ENCODE measurements at regions not wholly inside any gene's neighbourhood (a gene's known extent, or its start where the extent isn't known, plus 50 kb on each side); places are given as distances from the start of the nearest gene placed in this dataset.

GRCh38 chr14:86646696-86647690 lies 1117.0 kb downstream of the FLRT2 start:
- no peak overlapping the region for H2AFZ ChIP-seq (ENCODE audit: low read depth, low read length)

GRCh38 chr14:86646125-86646524 lies 1116.2 kb downstream of the FLRT2 start:
- no peak for TF ChIP-seq MYC (IDR thresholded peaks at IDR 0.05; ENCODE audit: low read depth, low read length)
- TF ChIP-seq POLR2AphosphoS5 (IDR thresholded peaks at IDR 0.05; ENCODE audit: insufficient read depth, low read depth, low read length) = no peak
- no peak for TF ChIP-seq EZH2 (IDR thresholded peaks at IDR 0.05; ENCODE audit: borderline replicate concordance, low read depth, low read length, severe bottlenecking)
- TF ChIP-seq GATA2 (IDR thresholded peaks at IDR 0.05; ENCODE audit: insufficient read depth, insufficient read length, low read depth, low read length) = no peak
- TF ChIP-seq POLR2A (IDR thresholded peaks at IDR 0.05; ENCODE audit: low read depth, low read length) = no peak
- Histone ChIP-seq H3K36me3 (ENCODE audit: control insufficient read depth in 2 of 2, extremely low read depth in 1 of 2, insufficient read depth in 2 of 2, low read length in 2 of 2) (no peaks in the 10 kb centered on the region), H3K9me3 (replicated peaks; ENCODE audit: control insufficient read depth, insufficient read depth, low read length) (no peaks in the 10 kb centered on the region), H3K79me2 (ENCODE audit: control insufficient read depth, insufficient read depth, low read length) (no peaks in the 10 kb centered on the region), H3K4me2 (ENCODE audit: insufficient read depth, low read length) (no peak overlapping the region), H2AFZ (ENCODE audit: low read depth, low read length) (no peak overlapping the region), H3K9ac (replicated peaks; ENCODE audit: extremely low read depth, insufficient read depth, low read length) (no peak overlapping the region), H3K27ac (ENCODE audit: insufficient read depth, low read depth, low read length) (no peak overlapping the region), H4K20me1 (replicated peaks; ENCODE audit: control insufficient read depth, extremely low read depth, insufficient read depth, low read length) (no peaks in the 10 kb centered on the region), H3K4me1 (ENCODE audit: control insufficient read depth, extremely low read depth, insufficient read depth, low read length) (no peaks in the 10 kb centered on the region), H3K4me3 (replicated peaks in 1 of 3; ENCODE audit: insufficient read depth in 1 of 3, low read depth in 1 of 3, low read length in 3 of 3) (no peak overlapping the region), H3K27me3 (ENCODE audit: control insufficient read depth in 2 of 2, insufficient read depth in 2 of 2, low read length in 2 of 2) (no peaks in the 10 kb centered on the region), H3K9me1 (replicated peaks; ENCODE audit: control insufficient read depth, extremely low read depth, insufficient read depth, low read length) (no peaks in the 10 kb centered on the region)
- DNase-seq (ENCODE audit: low read depth, low spot score) (no peak), FAIRE-seq (no peak)
- BruUV-seq (replicated peaks) = no TSS peak
- dilution Hi-C loops (cut with MboI; ENCODE audit: extremely low pct_ligation_motif_present, low sequenced_read_pairs) = no loop called here
- POLR2A ChIA-PET = no interaction called here
- CTCF ChIA-PET = no interaction called here
- intact Hi-C loops (cut with micrococcal nuclease) = no loop called here

More at GRCh38 chr14:86646696-86647690, 1117.0 kb downstream of the FLRT2 start:
- TF ChIP-seq POLR2A (IDR thresholded peaks at IDR 0.05; ENCODE audit: low read depth, low read length) (no peak), EZH2 (IDR thresholded peaks at IDR 0.05; ENCODE audit: borderline replicate concordance, low read depth, low read length, severe bottlenecking) (no peak), POLR2AphosphoS5 (IDR thresholded peaks at IDR 0.05; ENCODE audit: insufficient read depth, low read depth, low read length) (no peak), MAX (IDR thresholded peaks at IDR 0.05; ENCODE audit: insufficient read depth, insufficient read length) (no peak)
- Histone ChIP-seq H3K9me1 (replicated peaks; ENCODE audit: control insufficient read depth, extremely low read depth, insufficient read depth, low read length) (no peaks in the 10 kb centered on the region), H3K79me2 (ENCODE audit: control insufficient read depth, insufficient read depth, low read length) (no peaks in the 10 kb centered on the region), H3K9me3 (replicated peaks; ENCODE audit: control insufficient read depth, insufficient read depth, low read length) (no peaks in the 10 kb centered on the region), H3K27ac (ENCODE audit: insufficient read depth, low read depth, low read length) (no peak overlapping the region), H3K4me2 (ENCODE audit: insufficient read depth, low read length) (no peak overlapping the region), H3K27me3 (ENCODE audit: control insufficient read depth in 2 of 2, insufficient read depth in 2 of 2, low read length in 2 of 2) (no peaks in the 10 kb centered on the region), H3K9ac (replicated peaks; ENCODE audit: extremely low read depth, insufficient read depth, low read length) (no peak overlapping the region), H3K36me3 (ENCODE audit: control insufficient read depth in 2 of 2, extremely low read depth in 1 of 2, insufficient read depth in 2 of 2, low read length in 2 of 2) (no peaks in the 10 kb centered on the region), H3K4me3 (replicated peaks in 1 of 3; ENCODE audit: insufficient read depth in 1 of 3, low read depth in 1 of 3, low read length in 3 of 3) (no peak overlapping the region), H3K4me1 (ENCODE audit: control insufficient read depth, extremely low read depth, insufficient read depth, low read length) (no peaks in the 10 kb centered on the region), H4K20me1 (replicated peaks; ENCODE audit: control insufficient read depth, extremely low read depth, insufficient read depth, low read length) (no peaks in the 10 kb centered on the region)
- POLR2A ChIA-PET = no interaction called here
- intact Hi-C loops (cut with micrococcal nuclease) (no loop called here), dilution Hi-C loops (cut with MboI; ENCODE audit: extremely low pct_ligation_motif_present, low sequenced_read_pairs) (no loop called here)
- CTCF ChIA-PET = no interaction called here
- FAIRE-seq (no peak), DNase-seq (ENCODE audit: low read depth, low spot score) (no peak)
- no TSS peak for BruUV-seq (replicated peaks)
